ENCODE measurements at regions not wholly inside any gene's neighbourhood (a gene's known extent, or its start where the extent isn't known, plus 50 kb on each side); places are given as distances from the start of the nearest gene placed in this dataset.

- 88 to 95% methylated on average over 5 of the region's 5 CpGs for WGBS, 2 donors
- Histone ChIP-seq H3K27ac (no peak overlapping the region), H3K9me3 (no peaks in the 10 kb centered on the region), H3K4me3 (no peak overlapping the region), H3K4me1 (no peaks in the 10 kb centered on the region), H3K36me3 (no peaks in the 10 kb centered on the region), H3K27me3 (peaks cover 0 to 5% (median 0%) of the 10 kb centered on the region in 7 donors)
- no peak for DNase-seq
- no peak for TF ChIP-seq CTCF (IDR thresholded peaks at IDR 0.05)
- intact Hi-C loops (cut with DNase I) = no loop called here
- no peak for ATAC-seq
These were observed 50.0 kb upstream of the TRPM1 start for GRCh38 chr15:31151301-31152233.

- TF ChIP-seq CTCF (IDR thresholded peaks at IDR 0.05) = no peak
- Histone ChIP-seq H3K4me1 (peaks cover 0 to 1% (median 0%) of the 10 kb centered on the region in 9 donors), H3K4me3 (no peak overlapping the region), H3K27me3 (peaks cover 0 to 5% (median 0%) of the 10 kb centered on the region in 7 donors), H3K36me3 (no peaks in the 10 kb centered on the region), H3K27ac (no peak overlapping the region), H3K9me3 (no peaks in the 10 kb centered on the region)
- no peak for DNase-seq
- 78 to 84% methylated on average over 7 of the region's 7 CpGs for WGBS, 2 donors
- ATAC-seq = no peak
- intact Hi-C loops (cut with DNase I) = no loop called here
These were observed 52.0 kb upstream of the TRPM1 start for GRCh38 chr15:31153531-31153930.

GRCh38 chr15:31155151-31155550, 53.6 kb upstream of the TRPM1 start:
- intact Hi-C loops (cut with DNase I) = no loop called here
- WGBS, 2 donors = 87 to 92% methylated on average over 7 of the region's 7 CpGs
- no peak overlapping the region for H3K4me3 ChIP-seq
- no peaks in the 10 kb centered on the region for H3K36me3 ChIP-seq
- DNase-seq (no peak), ATAC-seq (no peak)
- no peaks in the 10 kb centered on the region for H3K9me3 ChIP-seq
- H3K4me1 ChIP-seq = peaks cover 0 to 14% (median 0%) of the 10 kb centered on the region in 9 donors
- no peak overlapping the region for H3K27ac ChIP-seq
- H3K27me3 ChIP-seq = peaks cover 0 to 5% (median 0%) of the 10 kb centered on the region in 7 donors
- no peak for TF ChIP-seq CTCF (IDR thresholded peaks at IDR 0.05)

GRCh38 chr15:31156226-31156625, 54.7 kb upstream of the TRPM1 start:
- H3K27me3 ChIP-seq = peaks cover 0 to 3% (median 0%) of the 10 kb centered on the region in 7 donors
- H3K4me1 ChIP-seq = peaks cover 0 to 14% (median 0%) of the 10 kb centered on the region in 9 donors
- no peaks in the 10 kb centered on the region for H3K9me3 ChIP-seq
- DNase-seq = no peak
- H3K36me3 ChIP-seq = no peaks in the 10 kb centered on the region
- WGBS, 2 donors = 95 to 100% methylated on average over 1 of the region's 1 CpG
- no peak for TF ChIP-seq CTCF (IDR thresholded peaks at IDR 0.05)
- H3K27ac ChIP-seq = no peak overlapping the region
- intact Hi-C loops (cut with DNase I) = no loop called here
- ATAC-seq = no peak
- H3K4me3 ChIP-seq = no peak overlapping the region
